Fibroblast of skin of abdomen (primary cell): ENCODE measurements at regions not wholly inside any gene's neighbourhood (a gene's known extent, or its start where the extent isn't known, plus 50 kb on each side); places are given as distances from the start of the nearest gene placed in this dataset.
A peak's percentile ranks its signal among the peaks of the same experiment; 100 is the strongest.
"Not testable (repeated sequence)": the region's sequence is repeated elsewhere in the genome, so short reads cannot be mapped to it uniquely, and the experiment has no call there.

Experiments used
- DNase-seq: peaks from one replicate; pipeline ENCODE4 v3.0.0-alpha.2; 2013

- DNase-seq = no peak
Observed at GRCh38 chr12:43245947-43246346, 306.1 kb downstream of the ADAMTS20 start.

- DNase-seq = peak; percentile 49
Observed at GRCh38 chr12:43241986-43242385, 310.0 kb downstream of the ADAMTS20 start.

GRCh38 chr12:43238281-43238680 lies 313.7 kb downstream of the ADAMTS20 start:
- DNase-seq = no peak

- DNase-seq = no peak
Observed at GRCh38 chr12:43237238-43237879, 314.6 kb downstream of the ADAMTS20 start.

- no peak for DNase-seq
Observed at GRCh38 chr12:43235721-43236120, 316.3 kb downstream of the ADAMTS20 start.

GRCh38 chr12:43233861-43234260 lies 318.1 kb downstream of the ADAMTS20 start:
- DNase-seq = no peak

DNA sequence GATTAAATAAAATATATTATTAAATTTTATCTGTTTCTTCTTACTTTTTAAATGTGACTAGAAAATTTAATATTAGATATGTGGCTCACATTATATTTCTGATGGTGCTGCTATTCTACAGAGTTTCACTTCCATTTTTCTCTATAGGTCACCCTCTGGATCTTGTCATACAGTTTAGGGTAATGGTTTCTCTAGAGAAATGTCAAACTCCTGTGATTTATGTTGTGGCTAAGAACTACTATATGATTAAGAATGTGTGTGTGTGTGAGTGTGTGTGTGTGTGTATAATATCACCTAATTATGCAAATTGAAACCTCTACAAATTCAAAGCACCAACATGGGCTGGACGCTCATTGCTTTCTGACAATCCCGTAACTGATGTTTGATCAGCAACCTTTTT lies 325.9 kb downstream of the ADAMTS20 start:
- no peak for DNase-seq

DNA sequence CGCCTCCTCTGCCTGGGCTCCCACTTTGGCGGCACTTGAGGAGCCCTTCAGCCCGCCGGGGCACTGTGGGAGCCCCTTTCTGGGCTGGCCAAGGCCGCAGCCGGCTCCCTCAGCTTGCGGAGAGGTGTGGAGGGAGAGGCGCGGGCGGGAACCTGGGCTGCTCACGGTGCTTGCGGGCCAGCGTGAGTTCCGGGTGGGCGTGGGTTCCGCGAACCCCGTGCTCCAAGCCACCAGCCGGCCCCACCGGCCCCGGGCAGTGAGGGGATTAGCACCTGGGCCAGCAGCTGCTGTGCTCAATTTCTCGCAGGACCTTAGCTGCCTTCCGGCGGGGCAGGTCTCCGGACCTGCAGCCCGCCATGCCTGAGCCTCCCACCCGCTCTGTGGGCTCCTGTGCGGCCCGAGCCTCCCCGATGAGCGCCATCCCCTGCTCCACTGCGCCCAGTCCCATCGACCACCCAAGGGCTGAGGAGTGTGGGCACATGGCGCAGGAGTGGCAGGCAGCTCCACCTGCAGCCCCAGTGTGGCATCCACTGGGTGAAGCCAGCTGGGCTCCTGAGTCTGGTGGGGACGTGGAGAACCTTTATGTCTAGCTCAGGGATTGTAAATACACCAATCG lies 327.7 kb downstream of the ADAMTS20 start:
- DNase-seq = not testable (repeated sequence)

DNA sequence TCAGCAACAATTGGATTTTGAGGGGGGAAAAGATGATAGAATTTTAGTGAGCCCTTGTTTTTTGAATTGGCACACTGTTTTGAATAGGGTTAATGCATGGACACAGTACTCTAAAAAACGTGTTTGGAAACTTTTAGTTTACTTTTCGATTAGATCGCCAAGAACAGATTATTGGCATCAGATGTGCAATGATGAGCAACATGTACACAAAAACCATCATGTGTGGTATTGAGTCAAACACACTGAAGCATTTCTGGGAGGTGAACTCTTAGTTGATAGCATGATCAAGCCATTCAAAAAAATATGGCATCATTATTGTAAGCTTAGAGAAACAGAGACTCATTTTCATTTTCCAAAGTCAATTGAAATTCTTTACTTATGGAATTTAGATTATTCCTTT lies 329.2 kb downstream of the ADAMTS20 start:
- DNase-seq = no peak

DNA sequence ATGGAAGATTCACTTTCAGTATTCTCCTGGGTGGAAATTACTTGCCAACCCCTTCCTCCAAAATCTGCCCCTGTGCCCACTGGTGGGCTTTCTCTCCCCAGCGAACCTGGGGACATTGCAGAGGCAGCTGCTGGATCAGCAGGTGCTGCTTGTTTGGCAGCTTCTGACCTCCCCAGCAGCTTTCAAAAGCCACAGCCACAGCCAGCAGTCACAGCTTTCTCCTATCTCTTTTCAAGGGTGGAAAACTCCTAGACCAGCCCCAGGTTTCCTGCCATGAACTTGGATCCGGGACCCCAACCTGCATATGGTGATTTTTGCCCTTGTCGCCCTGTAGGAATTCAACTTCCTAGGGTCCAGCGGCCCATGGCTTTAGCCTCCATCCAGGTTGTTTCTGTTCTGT lies 330.8 kb downstream of the ADAMTS20 start:
- no peak for DNase-seq

- DNase-seq = no peak
Observed at GRCh38 chr12:43216490-43216889, 335.5 kb downstream of the ADAMTS20 start.

GRCh38 chr12:43214166-43214565 lies 337.8 kb downstream of the ADAMTS20 start:
- DNase-seq = no peak

DNA sequence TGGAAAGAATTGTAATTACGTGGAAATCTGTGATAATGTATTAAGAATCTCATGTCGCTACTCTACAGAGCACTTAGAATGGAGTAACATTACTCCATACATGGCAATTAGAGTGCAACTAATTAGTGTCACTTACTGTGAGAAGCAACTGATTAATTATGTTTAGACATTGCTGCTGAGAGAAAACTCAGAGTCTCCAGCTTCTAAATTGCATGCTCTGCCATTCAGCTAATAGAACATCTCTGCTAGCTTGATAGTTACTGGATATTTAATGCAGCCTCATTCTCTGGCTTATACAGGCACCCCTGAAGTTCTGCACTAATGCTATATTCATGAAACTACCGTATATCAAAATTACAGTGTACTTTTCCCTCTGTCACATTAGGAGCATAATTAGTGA lies 338.4 kb downstream of the ADAMTS20 start:
- DNase-seq = no peak

- DNase-seq = peak; percentile 66
Observed at GRCh38 chr12:43210485-43211192, 341.4 kb downstream of the ADAMTS20 start.

GRCh38 chr12:43208627-43209026 lies 343.4 kb downstream of the ADAMTS20 start:
- DNase-seq = peak; percentile 4

- peak; percentile 14 for DNase-seq
Observed at GRCh38 chr12:43208221-43208620, 343.8 kb downstream of the ADAMTS20 start.

GRCh38 chr12:43206396-43206795 lies 345.6 kb downstream of the ADAMTS20 start:
- peak; percentile 40 for DNase-seq

DNA sequence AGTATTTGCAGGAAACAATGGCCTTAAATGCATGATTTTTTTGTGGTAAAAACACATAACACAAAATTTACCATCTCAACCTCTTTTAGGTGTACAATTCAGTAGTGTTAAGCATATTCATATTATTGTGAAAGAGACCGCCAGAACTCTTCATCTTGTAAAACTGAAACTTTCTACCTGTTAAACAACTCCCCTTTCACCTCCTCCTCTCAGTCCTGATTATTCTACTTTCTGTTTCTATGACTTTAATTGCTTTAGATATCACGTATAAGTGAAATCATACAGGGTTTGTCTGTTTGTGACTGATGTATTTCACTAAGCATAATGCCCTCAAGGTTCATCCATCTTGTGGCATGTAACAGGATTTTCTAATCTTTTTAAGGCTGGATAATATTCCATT lies 353.4 kb downstream of the ADAMTS20 start:
- DNase-seq = no peak

DNA sequence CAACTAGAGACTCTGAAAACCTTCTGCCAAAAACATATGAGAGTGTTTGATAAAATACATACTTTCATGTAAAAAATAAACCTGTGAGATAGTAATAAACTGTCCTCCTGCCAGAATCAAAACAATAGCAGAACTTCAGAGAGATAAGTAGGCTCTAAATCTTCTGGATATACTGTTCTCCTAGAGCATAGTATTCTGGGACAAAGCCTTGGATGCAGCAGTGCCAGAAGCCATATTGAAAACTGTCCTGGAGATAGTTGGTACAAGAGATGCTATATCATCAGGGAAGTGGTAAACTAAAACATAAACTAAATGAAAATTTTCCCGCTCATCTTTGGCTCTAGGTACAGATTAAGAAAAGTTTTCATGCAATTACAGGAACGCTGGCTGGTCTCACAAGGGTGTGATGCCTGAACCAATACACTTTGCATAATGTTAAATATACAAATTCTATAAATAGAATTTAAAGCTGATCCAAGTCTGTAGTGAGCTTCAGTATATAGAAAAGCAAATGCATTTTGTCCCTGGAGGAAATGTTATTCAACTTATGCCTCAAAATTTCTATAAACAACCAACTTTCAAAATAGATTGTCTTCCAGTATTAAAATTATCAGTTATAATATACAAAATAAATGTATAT lies 355.6 kb downstream of the ADAMTS20 start:
- DNase-seq = no peak

DNA sequence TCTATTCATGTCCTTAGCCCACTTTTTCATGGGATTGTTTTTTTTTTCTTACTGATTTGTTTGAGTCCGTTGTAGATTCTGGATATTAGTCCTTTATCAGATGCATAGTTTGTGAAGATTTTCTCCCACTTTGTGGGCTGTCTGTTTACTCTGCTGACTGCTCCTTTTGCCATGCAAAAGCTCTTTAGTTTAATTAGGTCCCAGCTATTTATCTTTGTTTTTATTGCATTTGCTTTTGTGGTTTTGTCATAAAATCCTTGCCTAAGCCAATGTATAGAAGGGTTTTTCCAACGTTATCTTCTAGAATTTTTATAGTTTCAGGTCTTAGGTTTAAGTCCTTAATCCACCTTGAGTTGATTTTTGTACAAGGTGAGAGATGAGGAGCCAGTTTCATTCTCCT lies 358.9 kb downstream of the ADAMTS20 start:
- DNase-seq = not testable (repeated sequence)

- DNase-seq = not testable (repeated sequence)
Observed at GRCh38 chr12:43192442-43192841, 359.6 kb downstream of the ADAMTS20 start.

GRCh38 chr12:43180242-43180641 lies 371.8 kb downstream of the ADAMTS20 start:
- no peak for DNase-seq

DNA sequence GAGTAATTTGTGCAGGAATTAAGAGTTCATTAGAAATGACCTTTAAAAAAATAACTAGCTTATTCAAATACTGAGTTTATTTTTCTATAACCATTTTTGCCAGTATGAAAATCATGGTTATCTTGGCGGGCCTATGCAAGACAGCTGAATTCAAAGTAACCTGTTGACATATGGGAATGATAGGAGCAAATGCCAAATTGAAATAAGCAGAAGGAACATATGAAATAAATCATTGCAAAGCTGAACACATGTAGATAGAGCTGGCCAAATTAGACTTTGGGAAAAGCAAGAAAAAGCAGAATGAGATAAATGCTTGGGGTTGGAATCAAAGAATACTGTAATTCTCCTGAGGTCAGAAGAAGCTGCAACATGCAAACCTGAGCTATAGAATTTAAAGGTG lies 372.5 kb downstream of the ADAMTS20 start:
- no peak for DNase-seq
